ENCODE measurements at regions not wholly inside any gene's neighbourhood (a gene's known extent, or its start where the extent isn't known, plus 50 kb on each side); places are given as distances from the start of the nearest gene placed in this dataset.

GRCh38 chr1:219299420-219299819 lies 125.7 kb downstream of the LYPLAL1 start:
- FAIRE-seq (no peak), DNase-seq (ENCODE audit: low read depth in 1 of 2, low spot score in 2 of 2) (no peak)
- H3K56ac ChIP-seq (replicated peaks; ENCODE audit: insufficient read length, low read depth, low read length) = no peak overlapping the region
- no peaks in the 10 kb centered on the region for H3K9me3 ChIP-seq (ENCODE audit: insufficient read depth in 2 of 2, low read depth in 1 of 2, low read length in 1 of 2)
- no peak overlapping the region for H3K9ac ChIP-seq (replicated peaks in 1 of 4; ENCODE audit: extremely low read depth in 1 of 4, low read depth in 3 of 4, low read length in 3 of 4)
- no peaks in the 10 kb centered on the region for H3K36me3 ChIP-seq (ENCODE audit: control insufficient read depth in 2 of 4, insufficient read depth in 4 of 4, low read length in 3 of 4)
- TF ChIP-seq POU5F1 (IDR thresholded peaks at IDR 0.05; ENCODE audit: low read depth, low read length) (no peak), PHF8 (conservative IDR thresholded peaks at IDR 0.05; ENCODE audit: low read depth, low read length) (no peak), NANOG (IDR thresholded peaks at IDR 0.05; ENCODE audit: insufficient read depth, low read depth, low read length, poor library complexity, severe bottlenecking) (no peak), MAFK (IDR thresholded peaks at IDR 0.05; ENCODE audit: low read depth, low read length) (no peak), FOSL1 (IDR thresholded peaks at IDR 0.05; ENCODE audit: insufficient read depth, low read depth, low read length) (no peak), TEAD4 (IDR thresholded peaks at IDR 0.05; ENCODE audit: low read depth, low read length) (no peak), RXRA (IDR thresholded peaks at IDR 0.05; ENCODE audit: insufficient read depth, low read depth, low read length) (no peak), SP4 (IDR thresholded peaks at IDR 0.05; ENCODE audit: low read length) (no peak), KDM5A (IDR thresholded peaks at IDR 0.05; ENCODE audit: low read length) (no peak), CHD2 (IDR thresholded peaks at IDR 0.05; ENCODE audit: low read length) (no peak), NRF1 (IDR thresholded peaks at IDR 0.05; ENCODE audit: low read depth, low read length) (no peak), CHD1 (IDR thresholded peaks at IDR 0.05; ENCODE audit: low read depth, low read length) (no peak), TCF12 (IDR thresholded peaks at IDR 0.05; ENCODE audit: low read depth, low read length) (no peak), CBX5 (IDR thresholded peaks at IDR 0.05; ENCODE audit: low read depth, low read length) (no peak), SIX5 (IDR thresholded peaks at IDR 0.05; ENCODE audit: low read depth, low read length) (no peak), USF2 (IDR thresholded peaks at IDR 0.05; ENCODE audit: low read length) (no peak)
- H2AFZ ChIP-seq (ENCODE audit: low read length) = no peak overlapping the region
- H4K8ac ChIP-seq (ENCODE audit: extremely low read depth, insufficient read depth, low read length) = no peak overlapping the region
- POLR2A ChIA-PET (ENCODE audit: partially characterized antibody) = no interaction called here
- no peak overlapping the region for H4K5ac ChIP-seq (ENCODE audit: insufficient read length, low read depth, low read length)
- WGBS, 2 experiments (ENCODE audit: extremely low coverage in 1 of 2, insufficient coverage in 1 of 2, insufficient read length in 1 of 2, insufficient replicate concordance in 2 of 2, low coverage in 1 of 2, low lambda C conversion rate in 2 of 2, missing lambda C conversion rate in 1 of 2) = 90% methylated on average over 4 of the region's 4 CpGs; no CpG with 5 or more reads in 1 of the 2 experiments
- H2BK15ac ChIP-seq (ENCODE audit: low read length) = no peak overlapping the region
- H3K23ac ChIP-seq (ENCODE audit: insufficient read length) = no peak overlapping the region
- no peak overlapping the region for H2BK12ac ChIP-seq (ENCODE audit: low read depth, low read length)
- no peaks in the 10 kb centered on the region for H3K27me3 ChIP-seq (replicated peaks in 1 of 4; ENCODE audit: control insufficient read depth in 3 of 4, extremely low read depth in 1 of 4, insufficient read depth in 3 of 4, low read length in 3 of 4)
- no peak overlapping the region for H2BK120ac ChIP-seq (replicated peaks; ENCODE audit: low read depth, low read length)
- H3K18ac ChIP-seq (ENCODE audit: extremely low read depth, low read length) = no peak overlapping the region
- no peak overlapping the region for H3K4me3 ChIP-seq (ENCODE audit: extremely low read depth in 1 of 4, insufficient read depth in 2 of 4, low read depth in 3 of 4, low read length in 4 of 4)
- H3K4me2 ChIP-seq (ENCODE audit: insufficient read depth in 1 of 2, low read depth in 2 of 2, low read length in 2 of 2) = no peak overlapping the region
- H3K4ac ChIP-seq (replicated peaks; ENCODE audit: insufficient read length, low read depth, low read length) = no peak overlapping the region
- no peaks in the 10 kb centered on the region for H3K23me2 ChIP-seq (ENCODE audit: low read depth, low read length)
- no peaks in the 10 kb centered on the region for H4K20me1 ChIP-seq (replicated peaks in 1 of 2; ENCODE audit: control insufficient read depth in 1 of 2, insufficient read depth in 2 of 2, low read length in 2 of 2)
- no peaks in the 10 kb centered on the region for H3K79me1 ChIP-seq (ENCODE audit: low read depth, low read length)
- H3K79me2 ChIP-seq (ENCODE audit: control insufficient read depth in 1 of 2, insufficient read depth in 2 of 2, low read length in 2 of 2) = no peaks in the 10 kb centered on the region
- H3K27ac ChIP-seq (ENCODE audit: low read depth, low read length) = no peak overlapping the region
- H2BK5ac ChIP-seq (ENCODE audit: low read depth, low read length) = no peak overlapping the region
- no peak overlapping the region for H3K14ac ChIP-seq (ENCODE audit: insufficient read length)
- CTCF ChIA-PET (ENCODE audit: partially characterized antibody) = no interaction called here
- no peak overlapping the region for H2BK20ac ChIP-seq (ENCODE audit: low read length)
- H2AK5ac ChIP-seq (ENCODE audit: low read depth, low read length) = no peak overlapping the region
- H3K4me1 ChIP-seq (replicated peaks in 1 of 4; ENCODE audit: control insufficient read depth in 3 of 4, insufficient read depth in 4 of 4, low read length in 3 of 4) = no peaks in the 10 kb centered on the region
- no peak overlapping the region for H4K91ac ChIP-seq (replicated peaks; ENCODE audit: insufficient read length, low read length)
